HEK293T (cell line): ENCODE measurements at regions not wholly inside any gene's neighbourhood (a gene's known extent, or its start where the extent isn't known, plus 50 kb on each side); places are given as distances from the start of the nearest gene placed in this dataset.

Source experiments
- CTBP1 ChIP-seq: fragments of 450-650 bp; IDR thresholded peaks from 2 replicates; pipeline ENCODE4 v1.6.1; 2016; ENCODE audit warnings: borderline replicate concordance
- ELF4 ChIP-seq: fragments of 450-650 bp; IDR thresholded peaks from 2 replicates; pipeline ENCODE4 v1.6.1; 2017; ENCODE audit warnings: antibody characterized with exemption
- FOXK2 ChIP-seq: fragments of 450-650 bp; IDR thresholded peaks from 2 replicates; pipeline ENCODE4 v1.6.1; 2016; ENCODE audit warnings: mild to moderate bottlenecking
- FOXM1 ChIP-seq: fragments of 450-650 bp; IDR thresholded peaks from 2 replicates; pipeline ENCODE4 v1.6.1; 2017; ENCODE audit warnings: mild to moderate bottlenecking, borderline replicate concordance
- NFRKB ChIP-seq: fragments of 450-650 bp; IDR thresholded peaks from 2 replicates; pipeline ENCODE4 v1.6.1; 2016; ENCODE audit warnings: mild to moderate bottlenecking, moderate library complexity
- SP1 ChIP-seq: fragments of 450-650 bp; IDR thresholded peaks from 2 replicates; pipeline ENCODE4 v1.6.1; 2017

DNA sequence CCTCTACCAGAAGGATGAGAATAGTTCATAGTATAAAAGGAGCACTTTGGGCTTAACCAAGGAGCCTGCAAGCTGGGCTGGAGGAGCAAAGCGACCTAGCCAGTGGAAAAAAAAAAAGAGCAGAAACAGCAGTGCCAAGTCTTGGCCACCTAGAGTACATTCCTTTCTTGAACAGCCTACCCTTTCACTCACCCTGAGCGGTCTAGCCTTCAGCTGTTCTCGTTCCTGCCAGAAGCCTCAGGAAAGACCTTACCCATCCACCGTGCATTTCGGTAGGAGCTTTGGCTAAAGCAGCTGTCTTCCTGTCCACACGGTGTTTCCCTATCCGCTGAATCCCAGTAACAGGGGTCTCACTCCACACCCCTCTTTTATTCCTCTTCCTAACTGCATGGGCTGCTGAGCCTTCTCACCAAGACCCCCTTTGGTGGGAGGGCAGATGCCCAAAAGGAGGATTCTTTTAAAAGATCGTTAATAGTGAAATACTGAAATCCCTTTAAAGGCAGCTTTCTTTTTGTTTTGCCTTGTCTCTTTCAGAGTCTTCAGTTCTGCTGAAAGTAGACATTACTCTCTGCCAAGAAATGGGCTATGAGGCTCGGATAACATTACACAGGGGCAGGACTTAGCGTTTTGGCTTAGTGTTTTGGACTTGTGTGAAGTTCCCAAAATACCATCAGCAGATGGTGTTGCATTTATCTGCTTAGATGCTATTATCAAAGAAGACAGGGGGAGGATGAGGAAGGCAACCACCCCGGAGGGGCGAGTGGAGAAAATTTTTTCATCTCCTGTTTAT lies 88.5 kb upstream of the METAP2 start:
- TF ChIP-seq FOXM1, result no peak
- no peak for TF ChIP-seq FOXK2
- TF ChIP-seq NFRKB, result no peak
- TF ChIP-seq SP1, result no peak
- no peak for TF ChIP-seq ELF4
- no peak for TF ChIP-seq CTBP1
